WTC11 (cell line): ENCODE measurements at regions not wholly inside any gene's neighbourhood (a gene's known extent, or its start where the extent isn't known, plus 50 kb on each side); places are given as distances from the start of the nearest gene placed in this dataset.

Source experiments
- ATAC-seq: fragments of 200-7000 bp; cut with Tn5 transposase; 2 replicates; pipeline ENCODE4 v1.10.0; 2021; ENCODE audit warnings: mild to moderate bottlenecking, moderate library complexity
- CTCF ChIA-PET: fragments of 300-600 bp; sonication (Branson Sonifier 250); formaldehyde crosslinking; loops from one replicate; lab custom pipeline; 2021; ENCODE audit warnings: antibody characterized with exemption; lab: Charles Lee
- POLR2A ChIA-PET: fragments of 350-600 bp; sonication (Branson Sonifier 250); formaldehyde crosslinking; loops from one replicate; lab custom pipeline; 2021; ENCODE audit warnings: antibody characterized with exemption; lab: Charles Lee
- DNase-seq: peaks from one replicate; pipeline ENCODE4 v3.0.0; 2021; ENCODE audit warnings: low spot score
- H3K27ac Mint-ChIP-seq: 2 replicates; pipeline ENCODE4 v1.8.0; 2021; ENCODE audit warnings: mixed read lengths
- H3K27me3 Mint-ChIP-seq: 2 replicates; pipeline ENCODE4 v1.8.0; 2021; ENCODE audit warnings: low read depth, mild to moderate bottlenecking, moderate library complexity, mixed read lengths
- H3K36me3 Mint-ChIP-seq: 2 replicates; pipeline ENCODE4 v1.8.0; 2021; ENCODE audit warnings: mixed read lengths
- H3K4me1 Mint-ChIP-seq: 2 replicates; pipeline ENCODE4 v1.8.0; 2022; ENCODE audit warnings: mixed read lengths
- H3K4me3 Mint-ChIP-seq: 2 replicates; pipeline ENCODE4 v1.8.0; 2021; ENCODE audit warnings: mild to moderate bottlenecking, moderate library complexity, mixed read lengths
- H3K9me3 Mint-ChIP-seq: 2 replicates; pipeline ENCODE4 v1.8.0; 2021; ENCODE audit warnings: mixed read lengths
- AFF4 ChIP-seq: sonication (generic); formaldehyde crosslinking; IDR thresholded peaks from 2 replicates; pipeline ENCODE4 v1.8.1; 2023; ENCODE audit warnings: mild to moderate bottlenecking, missing genetic modification reagents, borderline replicate concordance
- ATF1 ChIP-seq: sonication (generic); formaldehyde crosslinking; IDR thresholded peaks from 2 replicates; pipeline ENCODE4 v1.8.1; 2023; ENCODE audit warnings: mild to moderate bottlenecking, moderate library complexity, missing genetic modification reagents
- ATF2 ChIP-seq: sonication (generic); formaldehyde crosslinking; IDR thresholded peaks from 2 replicates; pipeline ENCODE4 v1.8.1; 2022; ENCODE audit warnings: low read depth, missing genetic modification reagents, borderline replicate concordance
- E2F1 ChIP-seq: sonication (generic); formaldehyde crosslinking; IDR thresholded peaks from 2 replicates; pipeline ENCODE4 v1.8.0; 2022; ENCODE audit warnings: mild to moderate bottlenecking, missing genetic modification reagents
- ERG ChIP-seq: fragments of 250-450 bp; sonication (Bioruptor Pico); IDR thresholded peaks from 2 replicates; pipeline ENCODE4 v1.8.0; 2021; ENCODE audit warnings: mild to moderate bottlenecking
- ETV6 ChIP-seq: sonication (generic); formaldehyde crosslinking; IDR thresholded peaks from 2 replicates; pipeline ENCODE4 v1.8.1; 2022; ENCODE audit warnings: mild to moderate bottlenecking, missing genetic modification reagents
- GRHL2 ChIP-seq: fragments of 250-450 bp; sonication (Bioruptor Pico); IDR thresholded peaks from 2 replicates; pipeline ENCODE4 v1.8.0; 2022; ENCODE audit warnings: mild to moderate bottlenecking, moderate library complexity; ENCODE audit not compliant: insufficient replicate concordance, severe bottlenecking
- IRF1 ChIP-seq: sonication (generic); formaldehyde crosslinking; IDR thresholded peaks from 2 replicates; pipeline ENCODE4 v1.8.0; 2023; ENCODE audit warnings: missing genetic modification reagents
- IRF2 ChIP-seq: sonication (generic); formaldehyde crosslinking; IDR thresholded peaks from 2 replicates; pipeline ENCODE4 v1.8.0; 2022; ENCODE audit warnings: low read depth, missing genetic modification reagents, borderline replicate concordance
- JUN ChIP-seq: sonication (generic); formaldehyde crosslinking; IDR thresholded peaks from 2 replicates; pipeline ENCODE4 v1.8.0; 2023; ENCODE audit warnings: mild to moderate bottlenecking, missing genetic modification reagents
- KAT7 ChIP-seq: sonication (generic); formaldehyde crosslinking; IDR thresholded peaks from 2 replicates; pipeline ENCODE4 v1.8.1; 2023; ENCODE audit warnings: missing genetic modification reagents, mild to moderate bottlenecking, borderline replicate concordance
- NFATC4 ChIP-seq: fragments of 250-450 bp; sonication (Bioruptor Pico); IDR thresholded peaks from 2 replicates; pipeline ENCODE4 v1.9.0; 2021; ENCODE audit warnings: mild to moderate bottlenecking
- SOX15 ChIP-seq: fragments of 250-450 bp; sonication (Bioruptor Pico); IDR thresholded peaks from 2 replicates; pipeline ENCODE4 v1.9.0; 2021; ENCODE audit warnings: mild to moderate bottlenecking
- ZNF219 ChIP-seq: sonication (generic); formaldehyde crosslinking; IDR thresholded peaks from 2 replicates; pipeline ENCODE4 v1.8.0; 2023; ENCODE audit warnings: missing genetic modification reagents, mild to moderate bottlenecking, borderline replicate concordance

DNA sequence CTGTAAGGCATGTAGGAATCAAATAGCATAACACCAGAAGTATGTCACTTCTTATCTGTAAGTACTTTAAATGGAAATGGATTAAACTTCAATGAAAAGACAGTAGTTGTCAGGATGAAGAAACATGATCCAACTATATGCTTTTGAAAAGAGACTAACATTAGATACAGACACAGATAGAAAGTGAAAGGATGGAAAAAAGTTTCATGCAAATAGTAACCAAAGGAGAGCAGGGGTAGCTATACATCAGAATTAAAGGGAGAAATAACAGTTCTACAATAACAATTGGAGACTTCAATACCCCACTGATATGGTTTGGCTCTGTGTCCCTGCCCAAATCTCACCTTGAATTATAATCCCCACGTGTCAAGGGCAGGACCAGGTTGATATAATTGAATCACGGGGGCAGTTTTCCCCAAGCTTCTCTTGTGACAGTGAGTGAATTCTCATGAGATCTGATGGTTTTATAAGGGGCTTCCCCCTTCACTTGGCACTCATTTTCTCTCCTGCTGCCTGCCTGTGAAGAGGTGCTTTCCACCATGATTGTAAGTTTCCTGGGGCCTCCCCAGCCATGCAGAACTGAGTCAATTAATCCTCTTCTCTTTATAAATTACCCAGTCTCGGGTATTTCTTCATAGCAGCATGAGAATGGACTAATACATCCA is 205.4 kb upstream of the CDH2 start:
- Mint-ChIP-seq H3K36me3 (no peaks in the 10 kb centered on the region), H3K4me1 (no peaks in the 10 kb centered on the region)
- TF ChIP-seq GRHL2 (CRISPR knock-in tag) = no peak
- no peak for TF ChIP-seq ZNF219 (CRISPR knock-in tag)
- no peak for TF ChIP-seq E2F1 (CRISPR knock-in tag)
- no peak for TF ChIP-seq ATF2 (CRISPR knock-in tag)
- no peak for TF ChIP-seq ETV6
- TF ChIP-seq KAT7 (CRISPR knock-in tag) = no peak
- no peak for TF ChIP-seq ATF1 (CRISPR knock-in tag)
- TF ChIP-seq AFF4 (CRISPR knock-in tag) = no peak
- TF ChIP-seq SOX15 = no peak
- no peak for TF ChIP-seq JUN (CRISPR knock-in tag)
- TF ChIP-seq IRF1 = no peak
- no peak for TF ChIP-seq NFATC4
- TF ChIP-seq IRF2 (CRISPR knock-in tag) = no peak
- TF ChIP-seq, all 79 proteins: peak for 0

GRCh38 chr18:28372186-28372585 is 195.3 kb upstream of the CDH2 start:
- ATAC-seq (no peak), DNase-seq (no peak)
- Mint-ChIP-seq H3K4me3 (no peak overlapping the region), H3K27me3 (no peaks in the 10 kb centered on the region), H3K27ac (no peak overlapping the region), H3K36me3 (no peaks in the 10 kb centered on the region), H3K4me1 (no peaks in the 10 kb centered on the region), H3K9me3 (no peaks in the 10 kb centered on the region)
- POLR2A ChIA-PET = no interaction called here
- TF ChIP-seq ERG (CRISPR knock-in tag) (no peak), GRHL2 (CRISPR knock-in tag) (no peak), JUN (CRISPR knock-in tag) (no peak)
- CTCF ChIA-PET = no interaction called here

More for the DNA sequence above, 205.4 kb upstream of the CDH2 start:
- ATAC-seq (no peak), DNase-seq (no peak)
- ChIA-PET POLR2A (no interaction called here), CTCF (no interaction called here)
- Mint-ChIP-seq H3K9me3 (peaks cover 9% of the 10 kb centered on the region), H3K4me3 (no peak overlapping the region), H3K27me3 (no peaks in the 10 kb centered on the region; the same call in 1 of the 2 replicates), H3K27ac (no peak overlapping the region)
